ENCODE measurements at regions not wholly inside any gene's neighbourhood (a gene's known extent, or its start where the extent isn't known, plus 50 kb on each side); places are given as distances from the start of the nearest gene placed in this dataset.

DNA sequence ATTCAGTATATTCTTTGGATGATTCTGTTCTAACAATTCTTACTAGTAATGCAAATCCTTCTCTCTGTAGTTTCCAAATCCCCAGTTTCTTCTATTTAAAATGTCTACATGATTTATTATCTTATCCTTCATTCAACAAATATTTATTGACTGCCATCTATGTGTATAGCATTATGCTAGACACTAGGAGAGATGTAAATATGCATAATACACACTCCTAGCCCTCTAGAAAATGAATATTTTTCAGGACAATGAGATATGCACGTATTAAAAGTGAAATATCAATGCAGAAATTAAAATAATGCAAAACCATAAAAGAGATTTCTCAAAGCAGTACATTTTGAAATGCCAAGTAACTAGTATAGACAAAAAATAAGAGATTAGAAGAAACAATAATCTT is 293.5 kb upstream of the CNR1 start:
- no peak for TF ChIP-seq CTCF (IDR thresholded peaks at IDR 0.05)
- H3K4me1 Mint-ChIP-seq (ENCODE audit: low read depth): no peaks in the 10 kb centered on the region
- H3K27me3 Mint-ChIP-seq (ENCODE audit: low read depth): peaks cover 14% of the 10 kb centered on the region
- peaks cover 1% of the 10 kb centered on the region for H3K36me3 Mint-ChIP-seq (ENCODE audit: low read depth)
- DNase-seq (ENCODE audit: low spot score): no peak
- H3K27ac Mint-ChIP-seq (ENCODE audit: unreplicated experiment): no peak overlapping the region
- H3K9me3 Mint-ChIP-seq (ENCODE audit: low read depth): peaks cover 6% of the 10 kb centered on the region
- H3K4me3 Mint-ChIP-seq (ENCODE audit: unreplicated experiment): no peak overlapping the region

GRCh38 chr6:88459189-88459588 is 293.0 kb upstream of the CNR1 start:
- Mint-ChIP-seq H3K9me3 (ENCODE audit: low read depth) (peaks cover 6% of the 10 kb centered on the region), H3K4me1 (ENCODE audit: low read depth) (no peaks in the 10 kb centered on the region), H3K27ac (ENCODE audit: unreplicated experiment) (no peak overlapping the region), H3K27me3 (ENCODE audit: low read depth) (peaks cover 12% of the 10 kb centered on the region), H3K4me3 (ENCODE audit: unreplicated experiment) (no peak overlapping the region), H3K36me3 (ENCODE audit: low read depth) (peaks cover 1% of the 10 kb centered on the region)
- TF ChIP-seq CTCF (IDR thresholded peaks at IDR 0.05): no peak
- DNase-seq (ENCODE audit: low spot score): no peak

DNA sequence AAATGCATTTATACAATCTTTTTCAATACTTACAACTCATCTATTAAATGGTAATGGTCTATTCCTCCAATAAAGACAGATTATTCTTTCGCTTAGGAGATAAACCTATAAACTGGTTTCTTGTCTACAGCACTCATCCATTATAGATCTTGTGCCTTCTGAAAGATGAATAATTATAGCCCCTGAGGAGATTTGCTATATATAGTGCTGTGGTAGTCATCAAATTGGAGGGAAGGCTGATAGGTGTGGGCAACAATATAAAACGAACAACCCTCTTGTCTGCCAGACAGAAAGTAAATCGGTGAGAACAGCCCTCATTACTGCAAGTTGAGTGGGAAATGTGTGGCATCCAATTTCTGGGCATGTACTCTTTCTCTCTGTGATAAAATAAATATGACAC is 292.5 kb upstream of the CNR1 start:
- peaks cover 1% of the 10 kb centered on the region for H3K36me3 Mint-ChIP-seq (ENCODE audit: low read depth)
- peaks cover 6% of the 10 kb centered on the region for H3K9me3 Mint-ChIP-seq (ENCODE audit: low read depth)

GRCh38 chr6:88456221-88456859 is 290.2 kb upstream of the CNR1 start:
- no peaks in the 10 kb centered on the region for H3K4me1 Mint-ChIP-seq (ENCODE audit: low read depth)
- H3K27me3 Mint-ChIP-seq (ENCODE audit: low read depth): peaks cover 6% of the 10 kb centered on the region
- no peak overlapping the region for H3K4me3 Mint-ChIP-seq (ENCODE audit: unreplicated experiment)
- no peaks in the 10 kb centered on the region for H3K9me3 Mint-ChIP-seq (ENCODE audit: low read depth)
- no peak for DNase-seq (ENCODE audit: low spot score)
- H3K36me3 Mint-ChIP-seq (ENCODE audit: low read depth): no peaks in the 10 kb centered on the region
- no peak overlapping the region for H3K27ac Mint-ChIP-seq (ENCODE audit: unreplicated experiment)
- no peak for TF ChIP-seq CTCF (IDR thresholded peaks at IDR 0.05)

More for the DNA sequence above, 292.5 kb upstream of the CNR1 start:
- Mint-ChIP-seq H3K27me3 (ENCODE audit: low read depth) (peaks cover 12% of the 10 kb centered on the region), H3K4me3 (ENCODE audit: unreplicated experiment) (no peak overlapping the region), H3K27ac (ENCODE audit: unreplicated experiment) (no peak overlapping the region), H3K4me1 (ENCODE audit: low read depth) (no peaks in the 10 kb centered on the region)
- TF ChIP-seq CTCF (IDR thresholded peaks at IDR 0.05): no peak
- no peak for DNase-seq (ENCODE audit: low spot score)

DNA sequence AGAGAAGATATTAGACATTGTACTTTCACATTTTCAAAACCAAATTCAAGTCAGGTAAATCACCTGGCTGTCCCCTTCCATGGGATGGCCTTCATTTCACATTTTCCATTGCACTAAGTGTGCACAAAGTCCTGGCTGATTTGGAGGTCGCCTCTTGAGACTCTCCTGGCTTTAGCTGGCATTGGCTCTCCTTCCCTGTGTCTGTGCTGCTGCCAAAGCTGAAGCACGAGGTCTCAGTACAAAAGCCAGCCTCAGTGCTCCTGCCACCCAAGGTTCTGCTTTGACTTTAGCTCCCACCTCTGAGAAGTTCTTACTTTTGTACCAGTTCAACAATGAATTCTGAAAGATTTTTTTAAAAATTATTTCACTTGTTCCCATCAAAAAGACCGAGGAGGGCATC is 289.2 kb upstream of the CNR1 start:
- no peak for TF ChIP-seq CTCF (IDR thresholded peaks at IDR 0.05)
- Mint-ChIP-seq H3K36me3 (ENCODE audit: low read depth) (no peaks in the 10 kb centered on the region), H3K4me1 (ENCODE audit: low read depth) (no peaks in the 10 kb centered on the region), H3K4me3 (ENCODE audit: unreplicated experiment) (no peak overlapping the region), H3K9me3 (ENCODE audit: low read depth) (no peaks in the 10 kb centered on the region), H3K27ac (ENCODE audit: unreplicated experiment) (no peak overlapping the region), H3K27me3 (ENCODE audit: low read depth) (peaks cover 4% of the 10 kb centered on the region)
- no peak for DNase-seq (ENCODE audit: low spot score)

Measured in chondrocyte (in vitro differentiated cells).